VCaP (cell line): ENCODE measurements at regions not wholly inside any gene's neighbourhood (a gene's known extent, or its start where the extent isn't known, plus 50 kb on each side); places are given as distances from the start of the nearest gene placed in this dataset.

Experiments
- H3K27ac ChIP-seq: fragments of 450-650 bp; 2 replicates; pipeline ENCODE4 v1.5.1; 2017
- TF ChIP-seq, protein P1 (sequence below): fragments of 450-650 bp; conservative IDR thresholded peaks from 2 replicates; pipeline ENCODE4 v1.5.1; 2017; ENCODE audit warnings: mild to moderate bottlenecking, moderate library complexity

DNA sequence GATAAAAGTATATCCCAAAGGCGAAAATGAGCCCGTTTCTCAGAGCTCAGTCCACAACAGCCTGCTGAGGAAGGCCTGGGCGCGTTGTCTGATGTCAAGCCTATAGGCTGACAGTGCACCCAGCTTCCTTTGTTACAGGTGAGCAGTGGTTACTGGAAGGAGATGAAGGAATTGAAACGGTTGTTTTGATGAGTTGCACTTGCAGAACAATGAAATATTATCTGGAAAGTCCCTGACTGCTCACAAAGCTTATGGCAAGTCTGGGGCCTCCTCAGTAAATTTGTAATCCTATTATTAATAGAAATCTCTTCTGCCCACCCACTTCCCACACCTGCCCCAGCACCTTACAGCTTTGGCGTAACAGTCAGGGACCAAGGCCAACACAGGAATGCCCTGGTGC is 77.8 kb downstream of the C11orf91 start:
- H3K27ac ChIP-seq = no peak overlapping the region
- TF ChIP-seq, protein P1, sequence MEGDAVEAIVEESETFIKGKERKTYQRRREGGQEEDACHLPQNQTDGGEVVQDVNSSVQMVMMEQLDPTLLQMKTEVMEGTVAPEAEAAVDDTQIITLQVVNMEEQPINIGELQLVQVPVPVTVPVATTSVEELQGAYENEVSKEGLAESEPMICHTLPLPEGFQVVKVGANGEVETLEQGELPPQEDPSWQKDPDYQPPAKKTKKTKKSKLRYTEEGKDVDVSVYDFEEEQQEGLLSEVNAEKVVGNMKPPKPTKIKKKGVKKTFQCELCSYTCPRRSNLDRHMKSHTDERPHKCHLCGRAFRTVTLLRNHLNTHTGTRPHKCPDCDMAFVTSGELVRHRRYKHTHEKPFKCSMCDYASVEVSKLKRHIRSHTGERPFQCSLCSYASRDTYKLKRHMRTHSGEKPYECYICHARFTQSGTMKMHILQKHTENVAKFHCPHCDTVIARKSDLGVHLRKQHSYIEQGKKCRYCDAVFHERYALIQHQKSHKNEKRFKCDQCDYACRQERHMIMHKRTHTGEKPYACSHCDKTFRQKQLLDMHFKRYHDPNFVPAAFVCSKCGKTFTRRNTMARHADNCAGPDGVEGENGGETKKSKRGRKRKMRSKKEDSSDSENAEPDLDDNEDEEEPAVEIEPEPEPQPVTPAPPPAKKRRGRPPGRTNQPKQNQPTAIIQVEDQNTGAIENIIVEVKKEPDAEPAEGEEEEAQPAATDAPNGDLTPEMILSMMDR = no peak

DNA sequence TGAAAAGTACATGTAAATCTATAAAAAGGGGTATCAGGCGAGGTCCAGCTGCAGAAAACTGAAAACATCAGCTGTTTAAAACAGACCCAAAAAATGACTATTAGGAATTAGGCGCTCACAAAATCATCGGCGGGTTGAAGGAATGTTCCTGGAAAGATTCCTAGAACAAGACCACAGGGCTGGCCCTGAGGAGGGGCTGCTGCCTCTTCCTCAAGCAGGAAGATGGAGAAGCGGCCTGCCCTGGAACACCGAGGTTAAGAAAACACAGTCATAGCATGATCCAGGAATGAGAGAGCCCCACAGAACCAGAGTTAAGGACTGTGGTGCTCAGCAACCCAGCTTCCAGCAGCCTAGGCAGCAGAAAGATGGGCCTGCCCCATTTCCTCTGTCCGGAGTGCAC is 78.4 kb downstream of the C11orf91 start:
- H3K27ac ChIP-seq = no peak overlapping the region
- TF ChIP-seq, protein P1 = no peak

DNA sequence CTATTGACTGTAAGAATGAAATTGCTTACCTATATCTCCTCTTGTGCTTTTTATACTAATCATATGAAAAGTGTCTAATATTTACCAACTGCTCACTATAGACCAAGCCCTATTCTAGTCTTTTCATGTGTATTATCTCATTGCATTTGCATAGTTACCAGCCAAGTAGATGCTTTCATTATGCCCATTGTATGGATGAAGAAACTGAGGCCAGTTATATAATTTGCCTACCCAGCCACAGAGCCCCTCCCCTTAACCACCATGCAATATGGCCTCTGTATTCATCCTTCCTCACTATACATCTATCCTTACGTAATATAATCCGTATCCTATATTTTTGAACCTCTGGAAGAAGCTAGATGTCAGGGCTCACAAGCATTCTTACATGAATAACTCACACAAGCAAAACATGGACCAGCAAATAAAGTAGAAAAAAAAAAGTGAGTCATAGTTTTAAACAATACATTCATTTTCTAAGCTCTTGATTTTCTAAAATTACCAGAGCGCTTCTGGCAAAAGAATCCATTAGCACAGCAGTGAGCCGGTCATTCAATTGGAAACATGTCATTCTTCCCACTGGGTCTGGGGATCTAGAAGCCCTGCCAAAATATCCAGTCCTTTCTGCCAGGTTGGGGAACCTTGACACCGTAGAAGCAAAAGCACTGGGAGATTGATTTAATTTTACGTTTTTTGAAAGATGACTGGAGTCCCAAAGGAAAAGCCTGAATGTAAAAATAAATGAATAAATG is 80.0 kb downstream of the C11orf91 start:
- TF ChIP-seq, protein P1 = no peak
- H3K27ac ChIP-seq = no peak overlapping the region

DNA sequence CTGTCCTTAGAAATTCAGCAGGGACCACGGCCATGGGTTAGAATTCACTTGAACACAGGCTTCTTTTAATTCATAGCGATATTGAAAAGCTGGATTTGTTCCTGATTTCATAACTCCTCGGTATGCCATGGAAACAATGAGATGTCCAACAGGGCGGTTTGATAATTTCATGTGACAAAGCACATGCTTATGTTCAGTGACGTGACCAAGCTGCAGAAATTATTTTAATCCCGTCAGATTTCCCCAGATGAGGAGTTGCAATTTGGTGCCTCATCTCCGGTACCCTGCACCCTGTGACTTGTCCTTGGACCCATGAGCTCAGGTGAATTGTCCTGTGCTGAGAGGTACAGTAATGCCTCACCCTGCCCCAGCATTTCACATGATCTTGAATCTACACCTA is 81.7 kb downstream of the C11orf91 start:
- H3K27ac ChIP-seq = no peak overlapping the region
- TF ChIP-seq, protein P1 = no peak

DNA sequence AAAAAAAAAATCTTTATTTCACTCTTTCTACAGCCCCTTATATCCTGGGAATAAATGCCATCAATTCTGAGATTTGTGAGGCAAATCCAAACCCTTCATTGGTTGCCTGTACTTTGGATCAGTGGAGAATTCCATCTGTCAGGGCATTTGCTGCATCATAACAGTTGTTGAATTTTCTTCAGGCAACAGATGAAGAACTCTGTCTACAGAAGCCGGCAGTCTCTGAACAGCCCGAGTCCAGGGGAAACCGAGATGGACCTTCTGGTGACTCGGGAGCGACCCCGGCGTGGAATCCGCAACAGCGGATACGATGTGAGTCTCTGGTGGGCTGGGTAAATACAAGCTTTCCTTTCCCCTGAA is 82.3 kb downstream of the C11orf91 start:
- TF ChIP-seq, protein P1 = no peak
- no peak overlapping the region for H3K27ac ChIP-seq

DNA sequence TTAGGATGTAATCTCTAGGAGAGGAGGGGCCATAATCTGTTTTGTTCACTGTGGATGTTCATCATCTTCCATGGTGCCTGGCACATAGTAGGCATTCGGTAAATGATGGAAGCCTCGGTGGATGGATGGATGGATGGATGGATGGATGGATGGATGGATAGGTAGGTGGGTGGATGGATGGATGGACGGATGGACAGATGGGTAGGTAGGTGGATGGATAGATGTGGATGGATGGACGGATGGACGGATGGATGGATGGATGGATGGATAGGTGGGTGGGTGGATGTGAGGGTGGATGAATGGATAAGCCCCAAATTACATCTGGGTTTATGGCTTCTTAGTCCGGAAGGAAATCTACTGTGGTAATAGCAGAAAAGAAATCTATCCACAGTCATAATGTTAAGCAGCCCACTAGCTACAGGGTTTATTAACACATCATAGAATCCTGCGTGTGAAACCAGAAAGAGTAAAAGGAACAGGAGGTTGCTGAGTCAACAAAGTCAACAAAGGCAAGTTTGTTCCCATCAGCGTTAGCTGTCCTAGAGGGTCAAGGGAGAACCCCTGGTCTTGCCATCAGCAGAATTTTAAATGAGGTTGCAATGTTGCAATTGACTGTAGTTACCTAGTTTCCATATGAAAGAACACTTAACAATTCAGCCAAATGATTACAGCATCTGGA is 82.8 kb downstream of the C11orf91 start:
- TF ChIP-seq, protein P1 = no peak
- H3K27ac ChIP-seq = no peak overlapping the region

DNA sequence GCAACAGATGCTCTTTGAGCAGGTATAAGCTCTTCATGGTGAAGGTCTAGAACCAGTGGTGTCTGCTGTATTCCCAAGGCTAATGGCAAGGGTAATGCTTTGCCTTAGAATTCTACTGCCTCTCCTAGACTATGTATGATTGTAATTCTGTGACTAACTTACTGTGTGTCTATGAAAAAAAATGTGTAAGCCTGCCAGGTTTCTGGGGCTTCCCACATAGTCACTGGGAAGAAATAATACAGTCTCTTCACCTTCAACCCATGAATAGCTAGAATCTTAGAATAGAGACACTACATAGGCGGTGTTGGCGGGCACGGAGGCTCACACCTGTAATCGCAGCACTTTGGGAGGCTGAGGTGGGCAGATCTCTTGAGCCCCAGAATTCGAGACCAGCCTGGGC is 84.1 kb downstream of the C11orf91 start:
- TF ChIP-seq, protein P1 = no peak
- no peak overlapping the region for H3K27ac ChIP-seq
